ENCODE measurements at regions not wholly inside any gene's neighbourhood (a gene's known extent, or its start where the extent isn't known, plus 50 kb on each side); places are given as distances from the start of the nearest gene placed in this dataset.

DNA sequence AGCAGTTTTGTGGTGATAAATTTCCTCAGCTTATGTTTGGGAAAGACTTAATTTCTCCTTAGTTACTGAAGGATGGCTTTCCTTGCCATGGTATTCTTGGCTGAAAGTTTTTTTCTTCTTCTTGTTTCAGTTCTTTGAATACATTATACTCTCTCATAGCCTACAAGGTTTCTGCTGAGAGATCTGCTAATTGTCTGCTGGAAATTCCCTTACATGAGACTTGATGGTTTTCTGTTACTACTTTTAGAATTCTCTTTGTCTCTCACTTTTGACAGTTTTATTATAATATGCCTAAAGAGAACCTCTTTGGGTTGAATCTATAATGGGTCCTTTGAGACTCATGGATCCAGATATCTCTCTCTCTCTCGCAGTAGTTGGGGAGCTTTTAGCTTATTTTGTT lies 693.6 kb downstream of the PRELID2 start:
- no peak for DNase-seq (ENCODE audit: low read depth in 4 of 4, low spot score in 3 of 4)

DNA sequence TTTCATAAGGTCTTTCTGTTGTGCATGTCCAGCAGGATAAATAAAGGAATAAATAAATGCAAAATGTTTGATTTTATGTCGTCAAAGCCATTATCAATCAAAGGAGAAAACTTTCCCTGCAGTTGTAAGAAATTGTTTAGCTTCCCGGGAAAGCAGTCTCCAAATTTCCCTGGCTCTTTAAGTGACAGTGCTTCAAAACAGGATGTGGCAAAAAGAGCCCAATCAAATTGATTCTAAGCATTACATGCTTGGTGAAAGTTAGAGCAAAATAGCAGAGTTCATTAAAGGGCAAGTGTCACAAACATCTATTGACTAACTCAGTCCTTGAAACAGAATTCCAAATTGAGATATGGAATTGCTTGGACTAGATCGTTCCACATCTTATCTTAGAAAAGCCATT lies 704.1 kb downstream of the PRELID2 start:
- no peak for DNase-seq (ENCODE audit: low read depth in 4 of 4, low spot score in 3 of 4)

DNA sequence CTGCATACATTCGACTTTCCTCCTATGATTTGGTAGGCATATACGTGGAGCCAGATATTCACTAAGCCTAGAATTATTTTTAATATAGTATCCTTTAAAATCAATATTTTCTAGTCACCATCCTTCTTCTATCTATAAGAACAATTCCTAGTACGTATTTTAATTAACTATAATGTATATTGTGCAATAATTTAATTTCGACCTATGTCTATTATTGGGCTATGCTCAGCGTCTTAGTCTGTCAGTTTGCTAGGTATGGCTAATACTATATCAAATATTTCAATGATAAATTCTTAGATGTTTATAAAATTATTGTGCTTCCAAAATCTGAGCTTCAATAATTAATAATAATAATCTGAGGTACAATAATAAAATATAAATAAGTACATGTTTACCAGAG lies 705.3 kb downstream of the PRELID2 start:
- no peak for DNase-seq (ENCODE audit: low read depth in 4 of 4, low spot score in 3 of 4)

DNA sequence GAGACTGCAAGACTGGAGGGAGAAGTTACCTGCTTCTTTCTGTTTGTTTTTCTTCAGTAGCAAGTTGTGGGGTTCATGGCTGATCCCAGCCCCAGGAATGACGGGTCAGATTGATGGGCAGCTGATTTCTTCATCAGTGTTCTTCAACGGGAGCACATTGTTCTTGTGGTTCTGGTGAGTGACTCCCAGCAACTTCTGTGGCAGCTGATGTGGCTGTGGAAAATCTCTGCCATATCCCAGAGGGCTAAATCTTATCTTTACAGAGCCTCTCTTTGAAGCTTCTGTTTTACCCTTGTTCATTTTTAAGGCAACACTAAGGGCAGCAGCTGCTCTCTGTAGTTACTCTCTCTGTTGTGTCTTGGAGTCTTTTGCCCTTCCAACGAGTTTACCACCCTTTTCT lies 710.3 kb downstream of the PRELID2 start:
- DNase-seq (ENCODE audit: low read depth in 4 of 4, low spot score in 3 of 4): no peak

DNA sequence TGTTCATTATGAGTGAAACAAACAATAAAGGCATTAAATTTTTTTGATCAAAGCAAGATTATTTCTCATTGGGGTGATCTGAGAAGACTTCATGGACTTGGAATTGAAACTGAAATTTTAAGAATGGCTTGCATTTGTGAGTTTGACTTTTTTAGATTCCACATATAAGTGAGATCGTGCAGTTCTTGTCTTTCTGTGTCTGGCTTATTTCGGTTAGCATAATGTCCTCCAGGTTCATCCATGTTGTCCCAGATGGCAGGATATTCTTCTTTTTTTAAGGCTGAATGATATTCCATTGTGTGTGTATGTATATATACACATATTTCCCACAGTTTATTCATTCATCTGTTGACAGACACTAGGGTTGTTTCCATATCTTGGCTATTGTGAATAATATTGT lies 716.5 kb downstream of the PRELID2 start:
- DNase-seq (ENCODE audit: low read depth in 4 of 4, low spot score in 3 of 4): no peak

GRCh38 chr5:145118127-145118526 lies 717.0 kb downstream of the PRELID2 start:
- DNase-seq (ENCODE audit: low read depth in 4 of 4, low spot score in 3 of 4): no peak

DNA sequence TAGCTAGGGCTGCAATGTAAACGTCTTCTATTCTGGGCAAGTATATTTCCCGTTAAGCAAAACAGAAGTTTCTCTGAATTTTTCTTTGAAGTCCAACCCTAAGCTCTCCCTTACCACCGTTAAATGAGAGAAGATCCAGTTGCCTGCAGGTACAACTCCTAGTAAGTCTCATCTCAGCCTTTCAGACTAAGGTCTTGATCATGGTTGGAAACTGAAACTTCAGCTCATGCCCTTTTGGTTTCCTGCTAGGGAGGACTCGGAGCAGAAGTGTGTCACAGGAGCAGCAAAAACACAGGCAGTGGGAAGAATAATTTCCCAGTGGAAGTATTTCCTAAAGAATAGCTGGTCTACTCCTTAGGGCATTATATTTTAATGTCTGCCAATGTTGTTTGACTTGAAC lies 717.9 kb downstream of the PRELID2 start:
- no peak for DNase-seq (ENCODE audit: low read depth in 4 of 4, low spot score in 3 of 4)

DNA sequence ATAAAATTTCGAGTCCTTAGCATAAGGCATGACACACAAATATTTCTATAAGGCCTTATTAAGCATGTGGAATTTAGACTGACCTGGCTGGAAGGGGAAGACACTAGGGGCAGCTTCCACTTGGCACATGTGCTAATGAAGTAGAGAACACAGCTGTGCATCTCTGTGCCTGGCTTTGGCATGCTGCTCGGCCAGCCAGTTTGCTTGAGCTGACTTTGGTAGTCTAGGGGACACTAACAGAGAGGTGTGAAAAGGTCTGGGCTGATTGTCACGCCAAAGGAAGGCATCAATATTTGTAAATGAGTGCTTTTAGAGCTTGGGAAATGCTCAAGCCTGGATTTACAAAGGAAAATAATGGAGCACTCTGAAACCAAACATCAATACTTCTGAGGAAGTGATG lies 723.7 kb downstream of the PRELID2 start:
- DNase-seq (ENCODE audit: low read depth in 4 of 4, low spot score in 3 of 4): no peak

DNA sequence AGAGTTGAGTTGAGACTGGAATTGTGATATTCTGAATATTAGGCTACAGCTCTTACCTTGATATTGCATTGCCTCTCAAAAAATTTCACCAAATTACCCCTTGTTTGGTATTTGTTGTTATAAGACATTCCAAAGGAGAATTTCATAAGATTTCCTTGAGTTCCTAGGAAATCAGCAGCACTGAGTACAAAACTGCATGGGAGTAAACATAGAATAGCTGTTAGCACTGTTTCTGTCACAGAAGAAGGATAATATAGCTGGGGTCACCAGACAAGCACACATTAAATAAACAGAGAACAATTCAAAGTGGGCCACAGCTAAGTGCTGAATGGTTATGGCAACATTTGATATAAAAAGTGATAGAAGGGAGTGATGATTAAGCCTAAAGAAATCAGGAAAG lies 724.3 kb downstream of the PRELID2 start:
- no peak for DNase-seq (ENCODE audit: low read depth in 4 of 4, low spot score in 3 of 4)

- no peak for DNase-seq (ENCODE audit: low read depth in 4 of 4, low spot score in 3 of 4)
Measured at GRCh38 chr5:145110181-145110580, 725.0 kb downstream of the PRELID2 start.

GRCh38 chr5:145105384-145105783 lies 729.8 kb downstream of the PRELID2 start:
- no peak for DNase-seq (ENCODE audit: low read depth in 4 of 4, low spot score in 3 of 4)

- no peak for DNase-seq (ENCODE audit: low read depth in 4 of 4, low spot score in 3 of 4)
Measured at GRCh38 chr5:145104106-145104505, 731.0 kb downstream of the PRELID2 start.

GRCh38 chr5:145101246-145101645 lies 733.9 kb downstream of the PRELID2 start:
- DNase-seq (ENCODE audit: low read depth in 4 of 4, low spot score in 3 of 4): no peak

- DNase-seq (ENCODE audit: low read depth in 4 of 4, low spot score in 3 of 4): no peak
Measured at GRCh38 chr5:145090115-145090514, 745.0 kb downstream of the PRELID2 start.

DNA sequence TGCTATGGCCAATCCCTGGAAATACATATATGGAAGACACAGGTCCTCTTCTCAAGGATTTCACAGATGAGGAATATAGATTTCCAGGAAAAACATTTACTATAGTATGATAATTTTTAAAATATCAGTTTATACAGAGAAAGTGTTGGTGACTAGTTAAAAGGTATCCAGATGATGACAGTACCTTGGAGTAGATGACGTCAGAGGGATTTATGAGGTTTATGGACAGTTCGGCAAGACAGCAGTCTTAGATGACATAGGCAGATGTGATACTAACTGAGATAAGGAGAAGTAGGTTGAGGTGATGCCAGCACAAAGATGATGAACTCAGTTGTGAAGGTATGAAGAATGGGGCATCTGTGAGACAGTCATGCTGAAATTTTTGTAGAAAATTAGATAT lies 750.3 kb downstream of the PRELID2 start:
- DNase-seq (ENCODE audit: low read depth in 4 of 4, low spot score in 3 of 4): no peak

- DNase-seq (ENCODE audit: low read depth in 4 of 4, low spot score in 3 of 4): no peak
Measured at GRCh38 chr5:145077028-145077427, 758.1 kb downstream of the PRELID2 start.

DNA sequence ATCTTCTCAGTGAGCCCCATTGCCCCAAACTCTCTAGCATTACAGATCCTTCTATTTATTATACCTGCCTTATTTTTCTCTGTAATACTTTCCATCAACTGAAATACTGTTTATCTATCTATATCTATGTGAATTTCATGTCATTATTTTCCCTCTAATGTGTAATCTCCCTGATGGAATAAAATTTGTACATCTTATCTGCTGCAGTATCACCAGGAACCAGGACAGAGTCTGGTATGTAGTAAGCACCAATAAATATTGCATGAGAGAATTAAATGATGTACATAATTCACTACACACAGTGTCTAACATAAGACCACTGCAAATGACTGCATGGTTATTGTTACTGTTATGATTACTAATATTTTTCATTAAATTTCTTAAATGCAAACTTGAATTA lies 759.1 kb downstream of the PRELID2 start:
- DNase-seq (ENCODE audit: low read depth in 4 of 4, low spot score in 3 of 4): no peak

GRCh38 chr5:145072889-145073288 lies 762.3 kb downstream of the PRELID2 start:
- DNase-seq (ENCODE audit: low read depth in 4 of 4, low spot score in 3 of 4): peak in 3 of 4 donors; percentile 28 to 48 (median 44)

- no peak for DNase-seq (ENCODE audit: low read depth in 4 of 4, low spot score in 3 of 4)
Measured at GRCh38 chr5:145068721-145069120, 766.4 kb downstream of the PRELID2 start.

DNA sequence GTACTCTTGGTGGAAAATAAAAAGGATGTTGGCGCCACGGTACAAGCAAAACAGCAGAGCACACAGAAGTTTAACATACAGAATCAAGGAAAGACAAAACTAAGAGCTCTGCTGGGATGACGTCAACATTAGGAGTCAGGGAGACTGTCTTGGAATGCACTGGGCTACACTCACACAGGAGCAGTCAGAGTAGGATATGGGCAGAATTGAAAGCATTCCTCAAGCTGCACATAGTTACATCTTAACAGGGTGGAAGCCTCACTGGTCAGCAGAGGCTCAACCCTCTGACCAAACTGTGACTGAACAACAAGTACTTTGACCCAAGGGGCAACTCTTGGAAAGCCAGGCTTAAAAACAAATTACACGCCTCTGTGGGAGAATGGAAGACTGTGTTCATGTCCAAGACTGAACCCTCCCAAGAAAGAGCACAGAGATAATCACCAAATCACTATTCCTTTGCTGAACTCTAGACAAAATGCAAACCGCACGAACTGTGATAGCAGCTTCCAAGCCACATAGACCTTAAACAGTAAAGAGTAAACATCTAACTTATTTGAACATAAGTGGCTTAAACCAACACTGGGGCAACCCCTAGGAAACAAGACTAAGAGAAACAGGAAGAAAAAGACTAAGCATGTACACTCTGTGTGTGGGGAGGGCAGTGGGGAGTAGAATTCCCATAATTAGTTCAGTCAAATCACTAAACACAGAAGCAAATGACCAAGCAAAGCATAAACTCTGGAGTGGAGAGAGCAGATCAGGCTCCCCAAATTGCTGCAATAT lies 772.7 kb downstream of the PRELID2 start:
- no peak for DNase-seq (ENCODE audit: low read depth in 4 of 4, low spot score in 3 of 4)

GRCh38 chr5:145056800-145057199 lies 778.3 kb downstream of the PRELID2 start:
- no peak for DNase-seq (ENCODE audit: low read depth in 4 of 4, low spot score in 3 of 4)

GRCh38 chr5:145050181-145050580 lies 785.0 kb downstream of the PRELID2 start:
- DNase-seq (ENCODE audit: low read depth in 4 of 4, low spot score in 3 of 4): no peak

DNA sequence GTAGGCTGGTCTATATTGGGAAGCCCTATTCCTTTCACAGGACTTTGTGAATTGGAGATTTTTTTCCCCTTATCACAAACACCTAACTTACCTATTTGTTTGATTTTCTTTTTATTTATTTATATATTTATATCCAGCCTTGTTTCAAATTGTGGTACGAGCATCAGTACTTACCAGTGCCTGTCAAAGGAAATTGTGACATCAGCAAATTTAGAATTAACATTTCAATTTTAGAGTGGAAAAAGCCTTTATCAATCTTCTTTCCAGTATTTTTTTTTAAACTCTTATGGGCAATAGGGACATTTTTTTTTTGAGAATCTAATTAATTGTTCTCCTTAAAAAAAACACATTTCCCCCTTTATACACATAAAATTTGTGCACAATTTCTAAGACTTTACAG lies 790.2 kb downstream of the PRELID2 start:
- no peak for DNase-seq (ENCODE audit: low read depth in 4 of 4, low spot score in 3 of 4)
